Transverse colon (tissue), 4 donors: ENCODE measurements at regions not wholly inside any gene's neighbourhood (a gene's known extent, or its start where the extent isn't known, plus 50 kb on each side); places are given as distances from the start of the nearest gene placed in this dataset.

Experiments used
- DNase-seq: peaks from one replicate; pipeline ENCODE4 v3.0.0-alpha.2; 2019
- H3K27ac ChIP-seq, 4 donors: fragments of 200-600 bp; sonication (generic); 2 replicates each; pipeline ENCODE4 v1.5.1; 2016 to 2018; ENCODE audit warnings: inconsistent platforms in 4 of 4
- H3K27me3 ChIP-seq: fragments of 200-600 bp; sonication (generic); 2 replicates; pipeline ENCODE4 v1.5.1; 2017; ENCODE audit warnings: inconsistent platforms
- H3K36me3 ChIP-seq, 4 donors: fragments of 200-600 bp; sonication (generic); 2 replicates each; pipeline ENCODE4 v1.5.1; 2017 to 2019; ENCODE audit warnings: inconsistent platforms in 4 of 4
- H3K4me1 ChIP-seq, 4 donors: fragments of 200-600 bp; sonication (generic); 2 replicates each; pipeline ENCODE4 v1.5.1; 2017 to 2020; ENCODE audit warnings: inconsistent platforms in 4 of 4
- H3K4me3 ChIP-seq, 4 donors: fragments of 200-600 bp; sonication (generic); 1 replicate in 1 of 4; 2 replicates in 3 of 4; pipeline versions ENCODE4 v1.5.1 to v1.6.1; 2017 to 2019; ENCODE audit warnings: inconsistent platforms in 4 of 4
- H3K9me3 ChIP-seq, 2 donors: fragments of 200-600 bp; sonication (generic); 2 replicates each; pipeline ENCODE4 v1.5.1; 2017 to 2019; ENCODE audit warnings: inconsistent platforms in 2 of 2
- EP300 ChIP-seq: sonication (generic); formaldehyde crosslinking; IDR thresholded peaks from one replicate; pipeline ENCODE4 v1.6.1; 2017; ENCODE audit warnings: antibody characterized with exemption, low read depth
- POLR2A ChIP-seq: fragments of 450-650 bp; IDR thresholded peaks from one replicate; pipeline ENCODE4 v1.6.1; 2016; ENCODE audit warnings: antibody characterized with exemption, mild to moderate bottlenecking, moderate library complexity
- POLR2AphosphoS5 ChIP-seq, 3 donors: sonication (generic); formaldehyde crosslinking; IDR thresholded peaks; one replicate each; pipeline ENCODE4 v1.6.1; 2016; ENCODE audit warnings: antibody characterized with exemption in 3 of 3
- WGBS, 2 donors: methylation state at CpG; one replicate each; pipeline ENCODE4 v1.1.5; 2018; ENCODE audit warnings: low coverage in 1 of 2; 5-methylcytosine and 5-hydroxymethylcytosine counted together
- in situ Hi-C, 4 donors: fragments of 200-750 bp; cut with MboI; loops; one replicate each; pipeline versions ENCODE4 v1.15.0 to v1.15.1; 2017; ENCODE audit warnings: low sequenced_read_pairs in 3 of 4, low pct_ligation_motif_present in 1 of 4, low pct_unique_long_range_greater_than_20kb in 1 of 4
- intact Hi-C: fragments of 100-400 bp; cut with DNase I; formaldehyde crosslinking; loops from one replicate; pipeline ENCODE4 v1.15.1; 2023; ENCODE audit warnings: low total_unique reads
- TF ChIP-seq, protein P1 (sequence below), 5 experiments: fragments of 200-600 bp in 3 of 5; fragments of 450-650 bp in 2 of 5; sonication (generic) in 3 of 5; IDR thresholded peaks; 1 replicate in 2 of 5; 2 replicates in 3 of 5; pipeline ENCODE4 v1.5.1; 2016 to 2017; ENCODE audit warnings: antibody characterized with exemption in 5 of 5, inconsistent platforms in 3 of 5, mild to moderate bottlenecking in 2 of 5, moderate library complexity in 1 of 5

GRCh38 chr4:189265515-189265914 lies 675.2 kb upstream of the FRG1 start:
- WGBS, 2 donors: 83 to 88% methylated on average over 6 to 7 of the region's 7 CpGs
- TF ChIP-seq POLR2A: no peak
- TF ChIP-seq, protein P1, sequence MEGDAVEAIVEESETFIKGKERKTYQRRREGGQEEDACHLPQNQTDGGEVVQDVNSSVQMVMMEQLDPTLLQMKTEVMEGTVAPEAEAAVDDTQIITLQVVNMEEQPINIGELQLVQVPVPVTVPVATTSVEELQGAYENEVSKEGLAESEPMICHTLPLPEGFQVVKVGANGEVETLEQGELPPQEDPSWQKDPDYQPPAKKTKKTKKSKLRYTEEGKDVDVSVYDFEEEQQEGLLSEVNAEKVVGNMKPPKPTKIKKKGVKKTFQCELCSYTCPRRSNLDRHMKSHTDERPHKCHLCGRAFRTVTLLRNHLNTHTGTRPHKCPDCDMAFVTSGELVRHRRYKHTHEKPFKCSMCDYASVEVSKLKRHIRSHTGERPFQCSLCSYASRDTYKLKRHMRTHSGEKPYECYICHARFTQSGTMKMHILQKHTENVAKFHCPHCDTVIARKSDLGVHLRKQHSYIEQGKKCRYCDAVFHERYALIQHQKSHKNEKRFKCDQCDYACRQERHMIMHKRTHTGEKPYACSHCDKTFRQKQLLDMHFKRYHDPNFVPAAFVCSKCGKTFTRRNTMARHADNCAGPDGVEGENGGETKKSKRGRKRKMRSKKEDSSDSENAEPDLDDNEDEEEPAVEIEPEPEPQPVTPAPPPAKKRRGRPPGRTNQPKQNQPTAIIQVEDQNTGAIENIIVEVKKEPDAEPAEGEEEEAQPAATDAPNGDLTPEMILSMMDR (IDR thresholded peaks at IDR 0.05): no peak
- no peak for TF ChIP-seq EP300
- no peak for TF ChIP-seq POLR2AphosphoS5 (IDR thresholded peaks at IDR 0.05)
- DNase-seq: no peak
- Histone ChIP-seq H3K4me3 (no peak overlapping the region), H3K4me1 (no peaks in the 10 kb centered on the region), H3K27me3 (no peaks in the 10 kb centered on the region), H3K27ac (no peak overlapping the region), H3K36me3 (no peaks in the 10 kb centered on the region), H3K9me3 (peaks cover 0 to 9% of the 10 kb centered on the region in 2 donors)
- intact Hi-C loops (no loop called here), in situ Hi-C loops (no loop called here)

DNA sequence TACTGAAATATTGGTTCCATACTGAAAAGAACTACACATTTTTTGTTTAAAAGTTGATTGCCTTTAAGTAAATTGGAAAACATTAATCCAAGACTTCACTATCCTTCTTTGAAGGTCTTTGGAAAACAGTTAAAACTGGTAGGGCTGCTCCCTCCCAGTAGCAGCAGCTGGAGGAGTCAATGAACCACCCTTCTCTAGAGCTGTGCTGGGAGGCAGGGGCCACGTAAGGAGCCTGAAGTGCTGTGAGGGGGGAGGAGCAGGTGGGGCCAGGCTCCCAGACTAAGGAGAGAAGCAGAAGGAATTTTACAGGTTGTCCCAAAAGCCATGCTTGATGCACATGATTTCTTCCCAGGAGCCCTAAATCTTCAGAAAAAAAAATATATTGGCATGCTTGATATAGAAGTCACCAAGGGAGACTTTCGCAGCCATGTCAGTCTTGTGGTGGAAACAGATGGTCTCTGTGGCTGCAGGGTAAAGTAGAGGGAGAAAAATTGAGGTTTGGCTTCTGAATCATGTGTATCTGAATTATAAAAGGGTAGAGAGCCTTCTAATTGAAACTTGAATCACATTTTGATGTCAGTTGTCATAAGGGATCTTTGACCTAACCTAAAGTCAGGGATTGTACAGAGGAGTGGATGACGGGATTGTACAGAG lies 673.2 kb upstream of the FRG1 start:
- TF ChIP-seq EP300: no peak
- no peak for TF ChIP-seq POLR2AphosphoS5 (IDR thresholded peaks at IDR 0.05)
- TF ChIP-seq, protein P1 (IDR thresholded peaks at IDR 0.05): no peak
- TF ChIP-seq POLR2A: no peak
- Histone ChIP-seq H3K4me1 (no peaks in the 10 kb centered on the region), H3K9me3 (no peaks in the 10 kb centered on the region), H3K36me3 (no peaks in the 10 kb centered on the region), H3K27me3 (no peaks in the 10 kb centered on the region), H3K4me3 (no peak overlapping the region), H3K27ac (no peak overlapping the region)
- in situ Hi-C loops: no loop called here
- WGBS, 2 donors: 65 to 79% methylated on average over 2 to 3 of the region's 3 CpGs
- intact Hi-C loops: loop anchor here (1.0 kb wide), 1 partner anchor 32 kb away; no protein-coding TSS in a partner anchor
- no peak for DNase-seq

DNA sequence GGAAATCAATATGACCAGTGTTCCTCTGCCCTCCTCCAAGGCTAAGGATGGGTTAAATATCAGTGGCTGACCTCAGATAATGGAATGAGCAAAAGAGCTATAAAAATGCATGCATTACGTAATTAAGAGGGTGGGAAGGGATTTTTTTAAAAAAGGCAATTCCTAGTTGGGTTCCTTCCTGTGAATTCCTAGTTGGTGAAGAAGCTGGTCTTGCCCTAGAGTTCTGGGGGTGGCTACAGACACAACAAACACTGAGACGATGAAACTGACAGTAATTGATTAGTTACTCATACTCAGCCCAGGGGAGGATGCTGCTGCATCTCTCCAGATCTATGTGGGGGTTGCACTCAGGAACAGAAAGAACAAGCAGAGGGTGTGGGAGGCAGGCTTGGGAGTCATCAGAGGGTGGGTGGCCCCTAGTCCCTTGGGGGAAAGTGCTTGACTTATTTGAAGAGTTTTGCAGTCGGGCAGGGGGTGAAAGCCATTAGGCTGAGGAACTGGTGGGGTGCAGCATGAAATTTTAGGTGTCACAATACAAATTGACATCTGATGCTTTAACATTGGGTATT lies 662.0 kb upstream of the FRG1 start:
- Histone ChIP-seq H3K4me3 (no peak overlapping the region), H3K27ac (no peak overlapping the region), H3K27me3 (no peaks in the 10 kb centered on the region), H3K4me1 (no peaks in the 10 kb centered on the region), H3K9me3 (peaks cover 0 to 4% of the 10 kb centered on the region in 2 donors), H3K36me3 (no peaks in the 10 kb centered on the region)
- intact Hi-C loops (no loop called here), in situ Hi-C loops (no loop called here)
- TF ChIP-seq POLR2AphosphoS5 (IDR thresholded peaks at IDR 0.05) (no peak), EP300 (no peak), POLR2A (no peak)
- TF ChIP-seq, protein P1 (IDR thresholded peaks at IDR 0.05): no peak
- no peak for DNase-seq
- 59 to 100% methylated on average over 1 to 3 of the region's 3 CpGs for WGBS, 2 donors

DNA sequence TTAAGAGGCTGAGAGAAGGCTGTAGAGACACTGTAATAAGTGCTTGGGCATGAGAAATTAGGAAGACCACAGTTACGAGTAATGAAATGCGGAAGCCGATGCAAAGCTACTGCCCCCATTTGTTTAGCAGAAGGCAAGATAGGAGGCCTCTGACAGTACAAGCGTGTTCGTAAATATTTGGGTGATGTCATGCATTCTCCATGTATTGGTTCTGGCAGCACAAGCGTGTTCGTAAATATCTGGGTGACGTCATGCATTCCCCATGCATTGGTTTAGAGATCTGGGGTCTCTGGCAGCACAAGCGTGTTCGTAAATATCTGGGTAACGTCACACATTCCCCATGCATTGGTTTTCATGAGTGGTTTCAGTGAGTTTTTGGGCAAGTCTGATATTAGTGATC lies 661.5 kb upstream of the FRG1 start:
- H3K27ac ChIP-seq: no peak overlapping the region
- intact Hi-C loops: no loop called here
- no peaks in the 10 kb centered on the region for H3K27me3 ChIP-seq
- no peaks in the 10 kb centered on the region for H3K36me3 ChIP-seq
- no peak for TF ChIP-seq POLR2AphosphoS5 (IDR thresholded peaks at IDR 0.05)
- in situ Hi-C loops: no loop called here
- no peaks in the 10 kb centered on the region for H3K4me1 ChIP-seq
- WGBS, 2 donors: 73 to 78% methylated on average over 5 to 11 of the region's 11 CpGs
- peaks cover 0 to 4% of the 10 kb centered on the region in 2 donors for H3K9me3 ChIP-seq
- H3K4me3 ChIP-seq: no peak overlapping the region
- no peak for DNase-seq
